Embryonic facial prominence (tissue), 1 donor: ENCODE measurements at regions not wholly inside any gene's neighbourhood (a gene's known extent, or its start where the extent isn't known, plus 50 kb on each side); places are given as distances from the start of the nearest gene placed in this dataset.

Experiments
- DNase-seq: peaks from one replicate; pipeline ENCODE4 v3.0.0-alpha.2; 2016; ENCODE audit errors: extremely low spot score

GRCh38 chr1:221462345-221462744 lies 279.5 kb downstream of the DUSP10 start:
- DNase-seq = no peak

- DNase-seq = no peak
These were observed 273.3 kb downstream of the DUSP10 start for GRCh38 chr1:221468546-221468945.

GRCh38 chr1:221469476-221469875 lies 272.4 kb downstream of the DUSP10 start:
- no peak for DNase-seq

- no peak for DNase-seq
These were observed 271.7 kb downstream of the DUSP10 start for GRCh38 chr1:221470000-221470698.

GRCh38 chr1:221473411-221473810 lies 268.5 kb downstream of the DUSP10 start:
- no peak for DNase-seq

- DNase-seq = no peak
These were observed 264.6 kb downstream of the DUSP10 start for GRCh38 chr1:221477252-221477651.

- DNase-seq = no peak
These were observed 263.6 kb downstream of the DUSP10 start for GRCh38 chr1:221478050-221478949.

GRCh38 chr1:221487781-221488524 lies 253.9 kb downstream of the DUSP10 start:
- no peak for DNase-seq

- no peak for DNase-seq
These were observed 253.3 kb downstream of the DUSP10 start for GRCh38 chr1:221488550-221488949.

- DNase-seq = no peak
These were observed 247.2 kb downstream of the DUSP10 start for GRCh38 chr1:221494670-221495069.

- no peak for DNase-seq
These were observed 244.8 kb downstream of the DUSP10 start for GRCh38 chr1:221497046-221497445.

GRCh38 chr1:221503268-221503667 lies 238.6 kb downstream of the DUSP10 start:
- no peak for DNase-seq

- no peak for DNase-seq
These were observed 232.1 kb downstream of the DUSP10 start for GRCh38 chr1:221509575-221510355.

- no peak for DNase-seq
These were observed 230.9 kb downstream of the DUSP10 start for GRCh38 chr1:221510793-221511503.

GRCh38 chr1:221511797-221512196 lies 230.1 kb downstream of the DUSP10 start:
- DNase-seq = no peak

GRCh38 chr1:221514806-221515205 lies 227.1 kb downstream of the DUSP10 start:
- no peak for DNase-seq

GRCh38 chr1:221515496-221515895 lies 226.4 kb downstream of the DUSP10 start:
- no peak for DNase-seq

GRCh38 chr1:221517961-221518360 lies 223.9 kb downstream of the DUSP10 start:
- DNase-seq = no peak

- no peak for DNase-seq
These were observed 221.6 kb downstream of the DUSP10 start for GRCh38 chr1:221520250-221520649.

GRCh38 chr1:221521686-221522085 lies 220.2 kb downstream of the DUSP10 start:
- DNase-seq = no peak

- DNase-seq = no peak
These were observed 219.4 kb downstream of the DUSP10 start for GRCh38 chr1:221522529-221522940.
